ENCODE measurements at regions not wholly inside any gene's neighbourhood (a gene's known extent, or its start where the extent isn't known, plus 50 kb on each side); places are given as distances from the start of the nearest gene placed in this dataset.
"Not testable (repeated sequence)": the region's sequence is repeated elsewhere in the genome, so short reads cannot be mapped to it uniquely, and the experiment has no call there.

GRCh38 chr21:5104562-5104928 is 5416.8 kb upstream of the TPTE start:
- not testable (repeated sequence) for H3K9me3 ChIP-seq; H3K4me3 ChIP-seq (ENCODE audit: low read depth in 1 of 2, low read length in 1 of 2); H3K27me3 ChIP-seq; H3K4me1 ChIP-seq (ENCODE audit: control insufficient read depth in 1 of 2, insufficient read depth in 1 of 2, low read depth in 1 of 2, low read length in 1 of 2); H3K36me3 ChIP-seq
- H3K27ac ChIP-seq = peak overlapping the region; percentile 50

DNA sequence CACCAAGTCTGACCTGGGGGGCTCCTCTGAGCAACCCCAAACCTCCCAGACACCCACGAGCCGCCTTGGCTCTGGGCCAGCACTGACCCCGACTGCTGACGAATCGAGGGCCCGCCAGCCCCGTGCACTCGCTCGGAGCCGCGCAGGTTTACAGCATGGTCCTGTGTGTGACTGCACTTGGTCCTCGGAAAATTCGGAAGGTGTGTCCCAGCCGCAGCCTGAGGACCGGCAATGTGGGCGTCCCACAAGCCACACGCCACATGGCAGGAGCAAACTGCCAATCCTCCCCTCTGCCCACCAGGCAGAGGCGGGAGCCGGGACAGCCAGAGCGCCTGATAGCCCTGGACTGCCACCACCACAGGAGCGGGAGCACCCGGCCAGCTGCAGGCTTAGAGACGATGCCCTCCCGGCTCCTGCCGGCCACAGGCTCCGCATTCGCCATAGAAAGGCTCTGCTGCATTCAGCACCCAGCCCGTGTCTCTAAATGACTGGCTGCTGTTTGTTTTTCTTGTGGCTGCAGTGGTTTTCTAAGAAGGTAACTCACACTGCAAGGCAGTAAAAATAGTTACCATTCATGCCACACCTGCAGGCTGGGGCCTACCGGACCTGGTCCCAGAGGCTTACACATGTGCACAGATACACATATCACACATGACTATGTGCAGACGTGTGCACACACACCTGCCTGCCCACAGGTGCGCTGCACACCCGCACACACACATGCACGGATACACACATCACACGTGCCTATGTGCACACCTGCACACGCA is 5415.3 kb upstream of the TPTE start:
- not testable (repeated sequence) for H3K4me3 ChIP-seq (ENCODE audit: low read depth in 1 of 2, low read length in 1 of 2); H3K27ac ChIP-seq

DNA sequence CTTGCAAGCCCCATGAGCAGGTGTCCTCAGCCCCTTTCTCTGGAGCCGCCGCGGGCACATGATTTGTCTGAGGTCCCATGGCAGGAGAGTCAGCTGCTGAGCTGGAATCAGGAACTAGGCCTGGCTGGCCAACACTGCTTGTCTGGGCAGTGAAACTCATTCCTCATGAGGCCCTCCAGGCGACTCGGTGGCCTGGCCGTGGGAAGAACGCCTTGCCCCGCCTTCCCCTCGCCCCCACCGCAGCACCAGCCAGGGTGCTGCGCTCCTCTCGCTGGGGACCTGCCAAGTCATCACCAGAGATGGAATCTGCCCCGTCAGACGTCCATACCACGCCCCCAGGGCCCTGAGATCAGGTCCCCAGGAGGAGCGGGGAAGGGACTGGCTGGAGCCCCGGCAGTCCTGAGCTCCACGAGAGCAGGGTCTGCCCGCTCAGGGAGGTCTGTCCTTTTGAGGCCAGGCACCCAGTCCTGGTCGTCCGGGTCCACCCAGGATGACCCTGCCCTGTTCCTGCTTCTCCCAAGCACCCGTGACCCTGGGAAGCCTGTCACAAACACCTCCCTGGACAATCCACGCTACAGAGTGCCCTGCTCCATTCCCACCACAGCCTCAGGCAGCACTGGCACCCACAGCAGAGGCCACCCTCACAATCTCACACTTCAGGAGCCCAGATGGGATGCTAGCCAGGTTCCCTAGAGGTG is 5414.5 kb upstream of the TPTE start:
- peak overlapping the region; percentile 76 for H3K27ac ChIP-seq
- H3K27me3 ChIP-seq; H3K9me3 ChIP-seq; H3K36me3 ChIP-seq; H3K4me1 ChIP-seq (ENCODE audit: control insufficient read depth in 1 of 2, insufficient read depth in 1 of 2, low read depth in 1 of 2, low read length in 1 of 2); H3K4me3 ChIP-seq (ENCODE audit: low read depth in 1 of 2, low read length in 1 of 2): not testable (repeated sequence)

More for the DNA sequence above, 5415.3 kb upstream of the TPTE start:
- not testable (repeated sequence) for H3K4me1 ChIP-seq (ENCODE audit: control insufficient read depth in 1 of 2, insufficient read depth in 1 of 2, low read depth in 1 of 2, low read length in 1 of 2); H3K27me3 ChIP-seq; H3K36me3 ChIP-seq; H3K9me3 ChIP-seq

DNA sequence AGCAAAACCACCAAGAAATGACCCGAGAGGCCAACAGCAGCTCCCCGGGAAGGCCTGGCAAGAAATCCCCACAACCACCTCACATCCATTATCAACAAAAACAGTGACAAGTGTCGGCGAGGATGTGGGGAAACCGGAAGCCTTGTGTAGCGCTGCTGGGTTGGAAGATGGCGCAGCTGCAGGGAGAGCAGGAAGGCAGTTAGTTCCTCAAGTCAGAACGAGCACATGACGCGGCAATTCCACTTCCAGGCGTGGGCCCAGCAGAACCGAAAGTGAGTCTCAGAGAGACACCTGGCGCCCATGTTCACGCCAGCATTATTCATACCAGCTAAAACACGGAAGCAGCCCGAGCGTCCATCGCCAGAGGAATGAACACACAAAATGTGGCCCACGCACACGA is 5413.7 kb upstream of the TPTE start:
- H3K9me3 ChIP-seq; H3K4me3 ChIP-seq (ENCODE audit: low read depth in 1 of 2, low read length in 1 of 2); H3K27me3 ChIP-seq; H3K4me1 ChIP-seq (ENCODE audit: control insufficient read depth in 1 of 2, insufficient read depth in 1 of 2, low read depth in 1 of 2, low read length in 1 of 2); H3K27ac ChIP-seq; H3K36me3 ChIP-seq: not testable (repeated sequence)

DNA sequence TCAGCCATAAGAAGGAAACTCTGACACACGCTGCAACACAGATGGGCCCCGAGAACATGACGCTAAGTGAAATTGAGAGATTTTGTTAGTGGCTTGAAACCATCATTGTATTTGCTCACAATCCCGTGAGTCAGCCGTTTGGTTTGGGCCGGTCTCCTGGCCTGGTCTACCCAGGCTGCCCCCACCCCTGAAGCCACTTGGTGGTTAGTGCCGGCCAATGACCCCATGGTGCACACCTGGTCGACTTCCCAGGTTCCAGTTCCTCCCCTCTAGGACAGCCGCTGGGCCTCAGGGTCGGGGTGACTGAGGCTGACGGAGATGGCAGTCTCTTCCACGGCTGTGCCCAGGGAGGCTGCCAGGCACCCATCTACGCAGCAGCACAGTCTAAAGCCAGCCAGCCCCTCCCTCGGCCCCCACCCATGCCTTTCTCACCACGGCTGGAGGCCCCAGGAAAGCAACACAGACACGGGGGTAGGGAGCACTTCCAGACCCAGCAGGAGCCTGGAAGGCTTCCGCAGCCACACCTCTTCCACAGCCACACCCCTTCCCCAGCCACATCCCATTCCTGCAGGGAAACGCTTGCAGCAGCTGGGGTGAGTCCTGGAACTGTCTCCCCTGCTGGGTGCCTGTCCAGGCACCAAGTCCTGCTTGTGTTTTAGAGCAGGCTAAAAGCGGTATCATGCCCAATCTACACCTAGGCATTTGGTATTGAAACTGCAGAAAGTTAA is 5413.2 kb upstream of the TPTE start:
- not testable (repeated sequence) for H3K9me3 ChIP-seq; H3K4me3 ChIP-seq (ENCODE audit: low read depth in 1 of 2, low read length in 1 of 2); H3K4me1 ChIP-seq (ENCODE audit: control insufficient read depth in 1 of 2, insufficient read depth in 1 of 2, low read depth in 1 of 2, low read length in 1 of 2); H3K27ac ChIP-seq; H3K27me3 ChIP-seq; H3K36me3 ChIP-seq

DNA sequence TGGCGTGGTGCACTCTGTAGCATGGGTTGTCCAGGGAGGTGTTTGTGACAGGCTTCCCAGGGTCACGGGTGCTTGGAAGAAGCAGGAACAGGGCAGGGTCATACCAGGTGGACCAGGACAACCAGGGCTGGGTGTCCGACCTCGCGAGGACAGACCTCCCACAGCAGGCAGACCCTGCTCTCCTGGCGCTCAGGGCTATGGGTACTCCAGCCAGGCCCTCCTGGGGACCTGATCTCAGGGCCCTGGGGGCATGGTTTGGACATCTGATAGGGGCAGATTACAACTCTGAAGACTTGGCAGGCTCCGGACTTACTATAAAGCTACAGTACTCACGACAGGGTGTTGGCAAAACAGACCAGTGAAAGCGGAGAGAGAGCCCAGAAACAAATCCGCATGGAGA is 5410.2 kb upstream of the TPTE start:
- not testable (repeated sequence) for H3K36me3 ChIP-seq; H3K4me3 ChIP-seq (ENCODE audit: low read depth in 1 of 2, low read length in 1 of 2); H3K9me3 ChIP-seq; H3K27ac ChIP-seq; H3K4me1 ChIP-seq (ENCODE audit: control insufficient read depth in 1 of 2, insufficient read depth in 1 of 2, low read depth in 1 of 2, low read length in 1 of 2); H3K27me3 ChIP-seq

DNA sequence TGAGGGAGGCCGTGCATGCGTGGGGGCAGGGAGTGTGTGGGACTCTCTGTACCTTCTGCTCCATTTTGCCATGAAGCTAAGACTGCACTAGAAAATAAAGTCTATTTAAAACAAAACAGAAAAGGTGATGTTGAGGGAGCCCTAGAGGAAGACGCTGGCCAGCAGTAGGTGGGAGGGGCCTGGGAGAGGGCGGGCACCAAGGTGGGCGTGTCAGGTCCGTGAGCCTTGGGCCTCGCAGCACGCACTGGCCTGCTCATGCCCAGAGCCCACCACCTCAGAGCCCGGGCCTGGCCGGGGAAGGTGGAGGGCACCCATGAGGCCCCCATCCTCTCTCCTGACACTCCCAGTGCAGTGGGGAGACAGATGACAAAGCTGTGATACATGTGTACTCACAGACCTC is 5408.3 kb upstream of the TPTE start:
- H3K27me3 ChIP-seq, H3K27ac ChIP-seq: not testable (repeated sequence)

DNA sequence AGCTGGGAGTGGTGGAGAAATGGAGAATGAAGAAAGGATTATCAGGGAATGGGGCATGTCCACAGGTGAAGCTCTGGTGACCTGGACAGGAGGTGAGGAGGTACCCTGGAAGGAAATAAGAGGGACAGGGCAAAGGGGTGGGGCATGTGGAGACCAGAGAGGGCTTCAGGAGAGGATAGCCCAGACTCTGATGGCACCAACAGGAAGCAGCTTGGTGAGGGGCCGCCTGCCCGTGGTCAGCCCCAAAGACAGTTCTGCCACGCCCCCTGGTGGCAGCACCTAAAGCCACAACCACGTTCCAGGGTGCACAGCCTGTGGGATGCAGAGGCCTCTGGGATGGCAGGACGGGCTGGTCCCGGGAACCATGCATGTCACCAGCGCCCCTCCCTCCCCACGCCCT is 5406.9 kb upstream of the TPTE start:
- not testable (repeated sequence) for H3K4me3 ChIP-seq (ENCODE audit: low read depth in 1 of 2, low read length in 1 of 2); H3K4me1 ChIP-seq (ENCODE audit: control insufficient read depth in 1 of 2, insufficient read depth in 1 of 2, low read depth in 1 of 2, low read length in 1 of 2); H3K9me3 ChIP-seq; H3K36me3 ChIP-seq; H3K27me3 ChIP-seq; H3K27ac ChIP-seq

More for the DNA sequence above, 5408.3 kb upstream of the TPTE start:
- not testable (repeated sequence) for H3K4me3 ChIP-seq (ENCODE audit: low read depth in 1 of 2, low read length in 1 of 2); H3K36me3 ChIP-seq; H3K4me1 ChIP-seq (ENCODE audit: control insufficient read depth in 1 of 2, insufficient read depth in 1 of 2, low read depth in 1 of 2, low read length in 1 of 2); H3K9me3 ChIP-seq

GRCh38 chr21:5114893-5115645 is 5406.3 kb upstream of the TPTE start:
- H3K9me3 ChIP-seq; H3K27me3 ChIP-seq; H3K4me1 ChIP-seq (ENCODE audit: control insufficient read depth in 1 of 2, insufficient read depth in 1 of 2, low read depth in 1 of 2, low read length in 1 of 2); H3K4me3 ChIP-seq (ENCODE audit: low read depth in 1 of 2, low read length in 1 of 2); H3K36me3 ChIP-seq; H3K27ac ChIP-seq: not testable (repeated sequence)

DNA sequence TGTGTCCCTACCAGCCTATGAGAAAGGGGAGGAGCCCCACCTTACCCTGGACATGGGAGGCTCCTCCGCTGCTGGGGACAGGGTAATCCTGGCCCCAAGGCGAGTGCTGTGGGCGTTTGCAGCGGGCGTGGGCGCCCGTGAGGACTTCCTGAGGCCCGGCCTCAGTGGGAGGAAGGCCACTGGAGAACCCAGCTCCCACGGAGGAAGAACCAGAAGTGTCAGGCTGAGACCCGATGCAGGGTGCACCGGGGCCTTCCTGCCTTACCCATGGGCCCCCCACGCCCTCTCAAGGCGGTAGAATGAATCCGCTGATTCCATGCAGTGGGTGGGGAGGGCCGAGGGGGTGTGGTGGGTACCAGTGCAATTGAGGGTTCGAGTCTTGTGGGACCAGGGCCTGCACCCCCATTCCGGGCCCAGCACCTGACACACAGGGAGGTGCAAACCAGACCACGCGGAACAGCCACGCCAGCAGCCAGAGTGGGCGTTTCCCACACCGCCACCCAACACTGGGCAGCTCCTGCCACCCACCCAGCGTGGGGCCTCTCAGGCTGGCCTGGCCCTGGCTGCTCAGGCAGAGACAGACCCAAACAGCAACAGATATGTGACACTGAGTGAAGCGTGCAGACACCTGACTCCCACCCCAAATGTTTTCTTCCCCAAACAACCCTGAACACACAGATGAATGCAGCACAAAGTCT is 5405.6 kb upstream of the TPTE start:
- H3K4me1 ChIP-seq (ENCODE audit: control insufficient read depth in 1 of 2, insufficient read depth in 1 of 2, low read depth in 1 of 2, low read length in 1 of 2); H3K36me3 ChIP-seq; H3K27me3 ChIP-seq; H3K27ac ChIP-seq; H3K4me3 ChIP-seq (ENCODE audit: low read depth in 1 of 2, low read length in 1 of 2); H3K9me3 ChIP-seq: not testable (repeated sequence)

DNA sequence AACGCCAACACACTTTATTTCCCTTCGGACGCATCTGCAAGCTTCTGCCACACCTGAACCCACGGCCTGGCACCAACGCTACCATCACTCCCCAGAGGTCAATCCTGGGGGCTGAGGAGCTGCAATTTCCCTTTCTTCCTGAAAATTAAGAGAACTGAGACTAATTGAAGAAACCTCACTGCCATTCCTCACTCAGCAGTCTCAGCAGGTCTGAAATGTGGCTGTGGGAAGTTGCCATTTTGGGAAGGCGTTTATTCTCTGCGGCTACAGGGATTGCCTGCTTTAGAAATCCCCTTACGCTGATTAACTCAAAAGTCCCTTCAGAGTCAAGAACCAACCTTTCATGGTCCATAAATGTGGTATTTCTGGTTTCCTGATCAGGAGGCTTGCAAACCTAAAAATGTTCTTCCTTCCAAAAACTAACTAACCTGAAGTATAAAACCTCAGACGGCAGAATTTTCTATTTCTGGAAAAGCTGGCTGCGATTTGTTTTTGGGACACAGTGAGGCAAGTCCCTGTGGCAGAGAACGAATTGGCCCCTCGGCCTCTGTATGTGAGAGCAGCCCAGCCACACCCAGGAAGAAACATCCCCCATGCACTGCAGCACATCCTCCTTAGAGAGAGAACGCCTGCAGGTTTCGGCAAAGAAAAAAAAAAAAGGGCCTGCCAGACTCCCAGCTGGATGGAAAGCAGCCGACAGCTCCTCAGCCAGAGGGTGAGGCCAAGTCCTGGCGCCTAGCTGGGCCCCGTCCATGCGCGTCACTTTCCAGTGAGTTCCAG is 5404.8 kb upstream of the TPTE start:
- not testable (repeated sequence) for H3K9me3 ChIP-seq; H3K4me3 ChIP-seq (ENCODE audit: low read depth in 1 of 2, low read length in 1 of 2); H3K27ac ChIP-seq; H3K36me3 ChIP-seq; H3K4me1 ChIP-seq (ENCODE audit: control insufficient read depth in 1 of 2, insufficient read depth in 1 of 2, low read depth in 1 of 2, low read length in 1 of 2); H3K27me3 ChIP-seq

DNA sequence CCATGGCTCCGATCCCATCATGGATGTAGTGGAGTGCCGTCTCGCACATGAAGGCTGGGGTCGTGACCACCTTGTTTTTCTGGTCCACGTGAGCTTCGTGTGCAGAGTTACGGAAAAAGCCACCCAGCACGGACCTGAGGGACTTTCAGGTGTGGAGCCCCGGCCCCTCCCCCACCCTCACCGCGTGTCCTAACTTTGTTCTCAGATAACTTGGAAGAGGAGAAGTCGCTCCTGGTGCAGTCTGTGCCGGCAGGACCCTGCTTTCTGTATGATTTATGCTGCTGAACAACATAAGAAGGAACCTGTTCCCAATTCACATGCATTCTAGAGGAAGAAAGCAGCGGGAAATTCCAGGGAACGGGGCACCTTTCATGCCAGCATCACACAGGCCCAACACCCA is 5404.2 kb upstream of the TPTE start:
- H3K4me3 ChIP-seq (ENCODE audit: low read depth in 1 of 2, low read length in 1 of 2) = not testable (repeated sequence)

More for the DNA sequence above, 5404.2 kb upstream of the TPTE start:
- not testable (repeated sequence) for H3K4me1 ChIP-seq (ENCODE audit: control insufficient read depth in 1 of 2, insufficient read depth in 1 of 2, low read depth in 1 of 2, low read length in 1 of 2); H3K9me3 ChIP-seq; H3K36me3 ChIP-seq; H3K27me3 ChIP-seq; H3K27ac ChIP-seq

Measured in neutrophil (primary cell).